K562 (cell line): ENCODE measurements at regions not wholly inside any gene's neighbourhood (a gene's known extent, or its start where the extent isn't known, plus 50 kb on each side); places are given as distances from the start of the nearest gene placed in this dataset.

Experiments
- ATAC-seq: fragments of 200-7000 bp; cut with Tn5 transposase; 3 replicates; pipeline ENCODE4 v1.9.1; 2020; ENCODE audit warnings: moderate library complexity
- BruUV-seq: library from RNA; stranded (reverse); fragments of 400-500 nt; replicated peaks from 2 replicates; lab custom pipeline; 2021; lab: Mats Ljungman, UMichigan
- CTCF ChIA-PET: fragments of 300-600 bp; formaldehyde crosslinking; extraction: SDS; loops from one replicate; lab custom pipeline; 2021; ENCODE audit warnings: low intra/inter-chr PET ratio; lab: Yijun Ruan, JAX
- POLR2A ChIA-PET: fragments of 300-600, 350-650 bp; sonication (Branson Sonifier 250); formaldehyde crosslinking; extraction: SDS; loops from one replicate; lab custom pipeline; 2021; ENCODE audit warnings: antibody characterized with exemption, inconsistent platforms; lab: Yijun Ruan, JAX
- DNase-seq, 4 experiments: peaks; one replicate each; pipeline versions ENCODE4 v3.0.0 to v3.0.0-alpha.2; 2011 to 2018; ENCODE audit warnings: low spot score in 3 of 4, mixed read lengths in 3 of 4; ENCODE audit errors: extremely low read depth in 1 of 4
- FAIRE-seq: peaks from 2 replicates; lab custom pipeline; 2011; peaks lifted over from hg19 to GRCh38; lab: Jason Lieb, UNC
- H2AFZ ChIP-seq: 2 replicates; pipeline ENCODE4 v1.6.0; 2011; ENCODE audit warnings: low read depth, low read length, control low read depth, inconsistent platforms
- H3K27ac ChIP-seq: fragments of 200-600 bp; 3 replicates; pipeline ENCODE4 v1.8.0; 2011; ENCODE audit warnings: low read depth, mild to moderate bottlenecking, control low read depth, inconsistent platforms, low read length, moderate library complexity, mixed read lengths; ENCODE audit errors: extremely low read depth
- H3K27me3 ChIP-seq, 2 experiments: fragments of 300-600 bp in 1 of 2; 2 replicates in 1 of 2; 3 replicates in 1 of 2; pipeline versions ENCODE4 v1.6.0 to v1.8.0; 2011; ENCODE audit warnings: inconsistent platforms in 2 of 2, low read length in 2 of 2, mild to moderate bottlenecking in 1 of 2, mixed read lengths in 1 of 2, moderate library complexity in 1 of 2; ENCODE audit not compliant: control insufficient read depth in 2 of 2, insufficient read depth in 2 of 2
- H3K36me3 ChIP-seq: fragments of 300-600 bp; 3 replicates; pipeline ENCODE4 v1.8.0; 2011; ENCODE audit warnings: mild to moderate bottlenecking, low read length, inconsistent platforms; ENCODE audit not compliant: control insufficient read depth, insufficient read depth
- H3K4me1 ChIP-seq, 2 experiments: fragments of 200-600 bp in 1 of 2; replicated peaks in 1 of 2; 2 replicates in 1 of 2; 3 replicates in 1 of 2; pipeline versions ENCODE4 v1.5.1 to v1.8.0; 2011; ENCODE audit warnings: inconsistent platforms in 2 of 2, low read length in 2 of 2, mild to moderate bottlenecking in 1 of 2, mixed read lengths in 1 of 2, moderate library complexity in 1 of 2; ENCODE audit not compliant: control insufficient read depth in 2 of 2, insufficient read depth in 2 of 2
- H3K4me2 ChIP-seq: 2 replicates; pipeline ENCODE4 v1.6.1; 2011; ENCODE audit warnings: low read length, control low read depth, inconsistent platforms, mixed read lengths; ENCODE audit not compliant: insufficient read depth
- H3K4me3 ChIP-seq: fragments of 200-600 bp; sonication (generic), shearing (Covaris generic); 2 replicates; pipeline ENCODE4 v1.5.1; 2016; ENCODE audit warnings: control low read depth, inconsistent platforms
- H3K79me2 ChIP-seq: fragments of 200-600 bp; 3 replicates; pipeline ENCODE4 v1.8.0; 2011; ENCODE audit warnings: low read length, inconsistent platforms; ENCODE audit not compliant: control insufficient read depth, insufficient read depth
- H3K9ac ChIP-seq, 2 experiments: 2 replicates each; pipeline versions ENCODE4 v1.6.0 to v1.6.1; 2011; ENCODE audit warnings: low read depth in 2 of 2, low read length in 2 of 2, control low read depth in 1 of 2, inconsistent platforms in 1 of 2, mild to moderate bottlenecking in 1 of 2, mixed read lengths in 1 of 2; ENCODE audit not compliant: insufficient read depth in 1 of 2
- H3K9me1 ChIP-seq: one replicate; pipeline ENCODE4 v1.6.0; 2011; ENCODE audit warnings: inconsistent platforms, mild to moderate bottlenecking, low read length, moderate library complexity; ENCODE audit not compliant: control insufficient read depth, insufficient read depth
- H3K9me3 ChIP-seq: replicated peaks from 2 replicates; pipeline ENCODE4 v1.5.1; 2011; ENCODE audit warnings: low read depth, low read length, inconsistent platforms; ENCODE audit not compliant: control insufficient read depth, insufficient read depth
- H4K20me1 ChIP-seq: replicated peaks from 2 replicates; pipeline ENCODE4 v1.6.1; 2011; ENCODE audit warnings: low read length, inconsistent platforms, mixed read lengths; ENCODE audit not compliant: control insufficient read depth, insufficient read depth
- ERF ChIP-seq: fragments of 450-650 bp; formaldehyde crosslinking; IDR thresholded peaks from 2 replicates; pipeline ENCODE4 v1.4.0; 2020; ENCODE audit warnings: mild to moderate bottlenecking, mixed read lengths
- FOSL1 ChIP-seq: fragments of 200-800 bp; sonication (Bioruptor generic); conservative IDR thresholded peaks from 2 replicates; pipeline ENCODE4 v1.6.1; 2016; ENCODE audit warnings: missing genetic modification characterization, missing compliant biosample characterization
- MEF2D ChIP-seq: conservative IDR thresholded peaks from 2 replicates; pipeline ENCODE4 v1.6.1; 2016; ENCODE audit warnings: low read depth, missing genetic modification characterization, missing compliant biosample characterization
- MEIS2 ChIP-seq: fragments of 450-650 bp; IDR thresholded peaks from 2 replicates; pipeline ENCODE4 v1.6.1; 2014; ENCODE audit warnings: mild to moderate bottlenecking; ENCODE audit not compliant: partially characterized antibody
- MLLT1 ChIP-seq, 2 experiments: fragments of 450-650 bp; IDR thresholded peaks; 2 replicates each; pipeline ENCODE4 v1.6.1; 2016
- ZBTB17 ChIP-seq: fragments of 450-650 bp; formaldehyde crosslinking; IDR thresholded peaks from 2 replicates; pipeline ENCODE4 v1.4.0; 2020; ENCODE audit warnings: mild to moderate bottlenecking
- WGBS: fragments of 100-300 bp; shearing (Covaris generic); methylation state at CpG from one replicate; pipeline ENCODE4 v1.1.6; 2016; ENCODE audit warnings: low coverage, mixed read lengths; ENCODE audit not compliant: insufficient coverage; ENCODE audit errors: missing lambda C conversion rate; 5-methylcytosine and 5-hydroxymethylcytosine counted together
- in situ Hi-C: fragments of 300-500 bp; cut with MboI; formaldehyde crosslinking; loops from 4 replicates; pipeline ENCODE4 v1.15.0; 2018; ENCODE audit warnings: inconsistent platforms, mixed read lengths
- intact Hi-C: fragments of 100-400 bp; cut with micrococcal nuclease; formaldehyde crosslinking; loops from 2 replicates; pipeline ENCODE4 v1.14.2; 2022

- ATAC-seq (no peak), FAIRE-seq (no peak), DNase-seq (no peak)
- 4% methylated on average over 2 of the region's 2 CpGs for WGBS
- Histone ChIP-seq H4K20me1 (no peaks in the 10 kb centered on the region), H3K9ac (no peak overlapping the region), H3K27ac (no peak overlapping the region), H3K4me2 (no peak overlapping the region), H3K36me3 (no peaks in the 10 kb centered on the region), H3K4me1 (no peaks in the 10 kb centered on the region), H3K9me1 (no peaks in the 10 kb centered on the region), H3K4me3 (no peak overlapping the region; the same call in 1 of the 2 replicates), H2AFZ (no peak overlapping the region), H3K27me3 (0 out of 5 replicates have a peak, but pooled peaks cover 0 to 4% of the 10 kb centered on the region in 2 experiments), H3K9me3 (peaks cover 3% of the 10 kb centered on the region; the same call in 1 of the 2 replicates), H3K79me2 (no peaks in the 10 kb centered on the region)
- peak; percentile 65 for TF ChIP-seq MEIS2
- no peak for TF ChIP-seq ERF
- TF ChIP-seq MEF2D, result no peak
- 0 out of 2 replicates have a peak, but pooled peaks have one; percentile 26 for TF ChIP-seq FOSL1 (tag)
- peak; percentile 86 for TF ChIP-seq ZBTB17 (CRISPR knock-in tag)
- peak in 1 of 2 experiments; percentile 73; a peak in 1 of 4 replicates for TF ChIP-seq MLLT1 (IDR thresholded peaks at IDR 0.05)
- in situ Hi-C loops, result no loop called here
- ChIA-PET POLR2A (interaction anchor here (0.8 kb wide), 1 partner anchor 127 kb away, joined by 3 read pairs; no protein-coding TSS in a partner anchor), CTCF (no interaction called here)
- intact Hi-C loops, result no loop called here
- no TSS peak for BruUV-seq
Observed at GRCh38 chr4:123495530-123495929, 98.9 kb downstream of the SPRY1 start.
